Neural progenitor cell (in vitro differentiated cells): ENCODE measurements at regions not wholly inside any gene's neighbourhood (a gene's known extent, or its start where the extent isn't known, plus 50 kb on each side); places are given as distances from the start of the nearest gene placed in this dataset.

Source experiments
- DNase-seq: peaks from one replicate; pipeline ENCODE4 v3.0.0-alpha.2; 2016; ENCODE audit warnings: low spot score
- H2AFZ ChIP-seq: fragments of 200-600 bp; sonication (generic); replicated peaks from 2 replicates; pipeline ENCODE4 v1.6.1; 2016; ENCODE audit warnings: antibody characterized with exemption
- H3F3A ChIP-seq: fragments of 200-600 bp; sonication (generic); 2 replicates; pipeline ENCODE4 v1.6.1; 2016; ENCODE audit warnings: antibody characterized with exemption, low read depth
- H3K27ac ChIP-seq: fragments of 200-600 bp; sonication (generic); 2 replicates; pipeline ENCODE4 v1.5.1; 2016; ENCODE audit warnings: mild to moderate bottlenecking
- H3K27me3 ChIP-seq: fragments of 200-600 bp; sonication (generic); 2 replicates; pipeline ENCODE4 v1.6.1; 2016; ENCODE audit warnings: mild to moderate bottlenecking, moderate library complexity
- H3K36me3 ChIP-seq: fragments of 200-600 bp; sonication (generic); 2 replicates; pipeline ENCODE4 v1.5.1; 2016
- H3K4me1 ChIP-seq: fragments of 200-600 bp; sonication (generic); 2 replicates; pipeline ENCODE4 v1.6.1; 2016; ENCODE audit warnings: mixed run types
- H3K4me2 ChIP-seq: fragments of 200-600 bp; sonication (generic); 2 replicates; pipeline ENCODE4 v1.6.1; 2016
- H3K4me3 ChIP-seq: fragments of 200-600 bp; sonication (generic); 2 replicates; pipeline ENCODE4 v1.5.1; 2016
- H3K79me2 ChIP-seq: fragments of 200-600 bp; sonication (generic); 2 replicates; pipeline ENCODE4 v1.6.1; 2016; ENCODE audit warnings: low read depth
- H3K9ac ChIP-seq: fragments of 200-600 bp; sonication (generic); 2 replicates; pipeline ENCODE4 v1.6.1; 2016
- H3K9me3 ChIP-seq: fragments of 200-600 bp; sonication (generic); 2 replicates; pipeline ENCODE4 v1.5.1; 2016; ENCODE audit warnings: low read depth
- H4K20me1 ChIP-seq: fragments of 200-600 bp; sonication (generic); 2 replicates; pipeline ENCODE4 v1.6.1; 2016; ENCODE audit warnings: low read depth
- H3K27ac Mint-ChIP-seq: 3 replicates; pipeline ENCODE4 v1.8.0; 2021; ENCODE audit warnings: mixed read lengths
- H3K27me3 Mint-ChIP-seq: 2 replicates; pipeline ENCODE4 v1.8.0; 2022; ENCODE audit warnings: low read depth, mild to moderate bottlenecking, inconsistent platforms, moderate library complexity, mixed read lengths; ENCODE audit not compliant: insufficient read depth
- H3K36me3 Mint-ChIP-seq: 3 replicates; pipeline ENCODE4 v1.8.0; 2021; ENCODE audit warnings: mixed read lengths
- H3K4me1 Mint-ChIP-seq: 3 replicates; pipeline ENCODE4 v1.8.0; 2021; ENCODE audit warnings: mixed read lengths
- H3K4me3 Mint-ChIP-seq: 3 replicates; pipeline ENCODE4 v1.8.0; 2021; ENCODE audit warnings: mild to moderate bottlenecking, moderate library complexity, mixed read lengths
- H3K9me3 Mint-ChIP-seq: 3 replicates; pipeline ENCODE4 v1.8.0; 2020; ENCODE audit warnings: mixed read lengths
- EZH2 ChIP-seq: fragments of 200-600 bp; sonication (generic); IDR thresholded peaks from 2 replicates; pipeline ENCODE4 v1.6.1; 2017; ENCODE audit warnings: antibody characterized with exemption, mild to moderate bottlenecking, moderate library complexity
- EZH2phosphoT487 ChIP-seq: fragments of 200-600 bp; sonication (generic); IDR thresholded peaks from 2 replicates; pipeline ENCODE4 v1.6.1; 2017; ENCODE audit warnings: antibody characterized with exemption
- TF ChIP-seq, protein P1 (sequence below): fragments of 200-600 bp; sonication (generic); IDR thresholded peaks from 2 replicates; pipeline ENCODE4 v1.5.1; 2017; ENCODE audit warnings: antibody characterized with exemption, mild to moderate bottlenecking

- no peaks in the 10 kb centered on the region for H3K27me3 ChIP-seq
- DNase-seq, result no peak
- Mint-ChIP-seq H3K4me1 (no peaks in the 10 kb centered on the region), H3K27ac (no peak overlapping the region), H3K4me3 (no peak overlapping the region), H3K9me3 (no peaks in the 10 kb centered on the region), H3K27me3 (peaks cover 5% of the 10 kb centered on the region), H3K36me3 (no peaks in the 10 kb centered on the region)
- no peak overlapping the region for H3K4me3 ChIP-seq
- no peak overlapping the region for H2AFZ ChIP-seq
- no peak overlapping the region for H3K27ac ChIP-seq
- H3F3A ChIP-seq, result no peaks in the 10 kb centered on the region
- TF ChIP-seq EZH2phosphoT487 (no peak), EZH2 (no peak)
- TF ChIP-seq, protein P1, sequence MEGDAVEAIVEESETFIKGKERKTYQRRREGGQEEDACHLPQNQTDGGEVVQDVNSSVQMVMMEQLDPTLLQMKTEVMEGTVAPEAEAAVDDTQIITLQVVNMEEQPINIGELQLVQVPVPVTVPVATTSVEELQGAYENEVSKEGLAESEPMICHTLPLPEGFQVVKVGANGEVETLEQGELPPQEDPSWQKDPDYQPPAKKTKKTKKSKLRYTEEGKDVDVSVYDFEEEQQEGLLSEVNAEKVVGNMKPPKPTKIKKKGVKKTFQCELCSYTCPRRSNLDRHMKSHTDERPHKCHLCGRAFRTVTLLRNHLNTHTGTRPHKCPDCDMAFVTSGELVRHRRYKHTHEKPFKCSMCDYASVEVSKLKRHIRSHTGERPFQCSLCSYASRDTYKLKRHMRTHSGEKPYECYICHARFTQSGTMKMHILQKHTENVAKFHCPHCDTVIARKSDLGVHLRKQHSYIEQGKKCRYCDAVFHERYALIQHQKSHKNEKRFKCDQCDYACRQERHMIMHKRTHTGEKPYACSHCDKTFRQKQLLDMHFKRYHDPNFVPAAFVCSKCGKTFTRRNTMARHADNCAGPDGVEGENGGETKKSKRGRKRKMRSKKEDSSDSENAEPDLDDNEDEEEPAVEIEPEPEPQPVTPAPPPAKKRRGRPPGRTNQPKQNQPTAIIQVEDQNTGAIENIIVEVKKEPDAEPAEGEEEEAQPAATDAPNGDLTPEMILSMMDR, result no peak
- no peaks in the 10 kb centered on the region for H4K20me1 ChIP-seq
- H3K4me2 ChIP-seq, result no peak overlapping the region
- H3K9ac ChIP-seq, result no peak overlapping the region
- H3K9me3 ChIP-seq, result no peaks in the 10 kb centered on the region
- no peaks in the 10 kb centered on the region for H3K36me3 ChIP-seq
- H3K79me2 ChIP-seq, result no peaks in the 10 kb centered on the region
- no peaks in the 10 kb centered on the region for H3K4me1 ChIP-seq
These were observed 150.7 kb upstream of the SYNDIG1 start for GRCh38 chr20:24318569-24319352.

DNA sequence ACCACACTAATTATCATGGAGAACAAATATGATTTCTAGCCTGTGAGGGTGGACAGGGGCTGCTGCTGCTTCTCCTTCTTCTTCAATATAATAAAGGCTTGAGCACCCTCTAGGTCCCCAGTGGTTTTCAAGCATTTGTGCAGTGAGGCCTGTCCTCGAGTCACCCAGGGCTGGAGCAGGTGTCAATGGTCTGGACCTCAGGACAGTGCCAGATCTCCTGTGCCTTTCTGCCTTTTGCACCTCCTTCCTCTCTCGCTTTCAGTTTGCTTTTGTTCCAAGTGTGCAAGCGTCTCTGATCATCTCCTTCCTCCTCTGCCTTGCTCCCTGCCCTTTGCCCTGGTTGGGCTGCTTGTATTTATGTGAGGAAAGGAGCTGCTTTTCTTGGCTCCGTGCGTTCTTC lies 152.2 kb upstream of the SYNDIG1 start:
- Mint-ChIP-seq H3K27ac (no peak overlapping the region), H3K4me3 (no peak overlapping the region), H3K9me3 (no peaks in the 10 kb centered on the region), H3K36me3 (no peaks in the 10 kb centered on the region), H3K4me1 (no peaks in the 10 kb centered on the region), H3K27me3 (peaks cover 7% of the 10 kb centered on the region)
- no peaks in the 10 kb centered on the region for H3K36me3 ChIP-seq
- H3K27me3 ChIP-seq, result no peaks in the 10 kb centered on the region
- no peak overlapping the region for H3K27ac ChIP-seq
- H3K4me2 ChIP-seq, result no peak overlapping the region
- H3K4me3 ChIP-seq, result no peak overlapping the region
- H2AFZ ChIP-seq, result no peak overlapping the region
- no peaks in the 10 kb centered on the region for H3K79me2 ChIP-seq
- no peak for DNase-seq
- H4K20me1 ChIP-seq, result no peaks in the 10 kb centered on the region
- no peaks in the 10 kb centered on the region for H3F3A ChIP-seq
- no peak for TF ChIP-seq EZH2
- no peak for TF ChIP-seq EZH2phosphoT487
- TF ChIP-seq, protein P1, result no peak
- no peaks in the 10 kb centered on the region for H3K4me1 ChIP-seq
- H3K9me3 ChIP-seq, result no peaks in the 10 kb centered on the region
- H3K9ac ChIP-seq, result no peak overlapping the region

DNA sequence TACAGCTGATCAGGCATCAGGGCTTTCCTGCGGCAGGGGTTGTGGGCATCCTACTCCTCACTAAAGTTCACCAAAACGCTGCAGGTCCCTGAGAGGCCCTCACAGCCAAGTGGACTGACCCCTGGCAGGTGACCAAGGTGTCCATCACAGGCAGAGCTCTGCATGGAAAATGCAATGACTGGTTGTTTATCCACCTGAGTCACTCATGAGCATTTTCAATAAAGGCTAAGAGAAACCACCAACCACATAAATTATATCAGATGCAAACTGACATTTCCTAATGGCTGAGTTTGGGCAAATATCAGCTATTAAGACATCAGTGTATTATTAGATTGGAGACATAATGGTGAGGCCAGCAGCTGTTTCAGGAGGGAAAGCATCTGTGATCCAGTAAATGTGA lies 152.7 kb upstream of the SYNDIG1 start:
- Histone ChIP-seq H3F3A (no peaks in the 10 kb centered on the region), H3K4me2 (no peak overlapping the region), H3K4me3 (no peak overlapping the region), H4K20me1 (no peaks in the 10 kb centered on the region), H3K27me3 (no peaks in the 10 kb centered on the region), H3K4me1 (no peaks in the 10 kb centered on the region), H3K9me3 (no peaks in the 10 kb centered on the region), H3K79me2 (no peaks in the 10 kb centered on the region), H3K36me3 (no peaks in the 10 kb centered on the region), H3K9ac (no peak overlapping the region), H3K27ac (no peak overlapping the region), H2AFZ (no peak overlapping the region)
- H3K27me3 Mint-ChIP-seq, result peaks cover 7% of the 10 kb centered on the region
- H3K27ac Mint-ChIP-seq, result no peak overlapping the region
- no peak for TF ChIP-seq EZH2
- TF ChIP-seq, protein P1, result no peak
- TF ChIP-seq EZH2phosphoT487, result no peak
- no peaks in the 10 kb centered on the region for H3K4me1 Mint-ChIP-seq
- H3K4me3 Mint-ChIP-seq, result no peak overlapping the region
- no peaks in the 10 kb centered on the region for H3K36me3 Mint-ChIP-seq
- no peak for DNase-seq
- no peaks in the 10 kb centered on the region for H3K9me3 Mint-ChIP-seq
